HCT116 (cell line): ENCODE measurements at regions not wholly inside any gene's neighbourhood (a gene's known extent, or its start where the extent isn't known, plus 50 kb on each side); places are given as distances from the start of the nearest gene placed in this dataset.

Source experiments
- ATAC-seq: fragments of 200-7000 bp; cut with Tn5 transposase; 2 replicates; pipeline ENCODE4 v1.9.1; 2020; ENCODE audit warnings: mild to moderate bottlenecking, moderate library complexity
- BruUV-seq: library from RNA; stranded (reverse); fragments of 400-500 nt; replicated peaks from 2 replicates; lab custom pipeline; 2021; lab: Mats Ljungman, UMichigan
- CTCF ChIA-PET: fragments of 300-600 bp; sonication (Branson Sonifier 250); formaldehyde crosslinking; loops from one replicate; lab custom pipeline; 2021; ENCODE audit warnings: antibody characterized with exemption; lab: Charles Lee
- POLR2A ChIA-PET: fragments of 300-600, 350-600 bp; sonication (Branson Sonifier 250); formaldehyde crosslinking; loops from one replicate; lab custom pipeline; 2021; ENCODE audit warnings: antibody characterized with exemption; lab: Charles Lee
- RAD21 ChIA-PET, 2 experiments: fragments of 300-600 bp; sonication (Branson Sonifier 250); formaldehyde crosslinking; loops; one replicate each; lab custom pipeline; 2023; ENCODE audit warnings: low total read pairs in 2 of 2; ENCODE audit not compliant: uncharacterized antibody in 2 of 2, unreplicated experiment in 2 of 2, low non-redundant PET in 1 of 2; lab: Charles Lee
- DNase-seq: peaks from one replicate; pipeline ENCODE4 v3.0.0-alpha.2; 2010; ENCODE audit warnings: low read depth, low spot score
- H2AFZ ChIP-seq: fragments of 200-600 bp; shearing (Covaris generic), sonication (generic); 2 replicates; pipeline ENCODE4 v1.6.1; 2017; ENCODE audit warnings: low read depth, mixed run types, mixed read lengths, antibody characterized with exemption, low read length; ENCODE audit not compliant: poor library complexity, severe bottlenecking
- H3K27ac ChIP-seq: 2 replicates; pipeline ENCODE4 v1.5.1; 2012; ENCODE audit warnings: low read depth, low read length
- H3K27me3 ChIP-seq: fragments of 200-600 bp; sonication (generic); 2 replicates; pipeline ENCODE4 v1.6.1; 2016; ENCODE audit warnings: mixed run types, low read length, mixed read lengths; ENCODE audit not compliant: insufficient read depth
- H3K36me3 ChIP-seq, 2 experiments: fragments of 200-500 bp in 1 of 2; fragments of 200-600 bp in 1 of 2; sonication (Bioruptor generic) in 1 of 2; sonication (generic) in 1 of 2; 2 replicates each; pipeline versions ENCODE4 v1.5.1 to v1.6.1; 2014 to 2016; ENCODE audit warnings: low read length in 2 of 2, inconsistent platforms in 1 of 2, mixed read lengths in 1 of 2, mixed run types in 1 of 2; ENCODE audit not compliant: insufficient read depth in 2 of 2, control insufficient read depth in 1 of 2
- H3K4me1 ChIP-seq, 2 experiments: fragments of 200-600 bp in 1 of 2; sonication (generic) in 1 of 2; 2 replicates each; pipeline versions ENCODE4 v1.5.1 to v1.6.1; 2012 to 2017; ENCODE audit warnings: low read length in 2 of 2, inconsistent platforms in 1 of 2, mild to moderate bottlenecking in 1 of 2, mixed read lengths in 1 of 2, mixed run types in 1 of 2, moderate library complexity in 1 of 2; ENCODE audit not compliant: insufficient read depth in 2 of 2, control insufficient read depth in 1 of 2
- H3K4me2 ChIP-seq: fragments of 200-600 bp; sonication (generic); 2 replicates; pipeline ENCODE4 v1.6.1; 2017; ENCODE audit warnings: mixed run types, low read length, mixed read lengths
- H3K4me3 ChIP-seq, 2 experiments: fragments of 200-600 bp in 1 of 2; sonication (generic) in 1 of 2; replicated peaks in 1 of 2; 2 replicates each; pipeline ENCODE4 v1.5.1; 2011 to 2016; ENCODE audit warnings: low read length in 2 of 2, control low read depth in 1 of 2, low read depth in 1 of 2, mild to moderate bottlenecking in 1 of 2, mixed read lengths in 1 of 2, mixed run types in 1 of 2
- H3K79me2 ChIP-seq: fragments of 200-600 bp; sonication (generic); 2 replicates; pipeline ENCODE4 v1.6.1; 2017; ENCODE audit warnings: mild to moderate bottlenecking, mixed run types, low read length, moderate library complexity, mixed read lengths; ENCODE audit not compliant: insufficient read depth
- H3K9ac ChIP-seq: fragments of 200-600 bp; sonication (generic); 2 replicates; pipeline ENCODE4 v1.6.1; 2016; ENCODE audit warnings: low read length, mixed read lengths
- H3K9me2 ChIP-seq: fragments of 200-600 bp; sonication (generic), shearing (Covaris generic); 2 replicates; pipeline ENCODE4 v1.6.1; 2017; ENCODE audit warnings: mixed run types, mild to moderate bottlenecking, moderate library complexity; ENCODE audit not compliant: insufficient read depth
- H3K9me3 ChIP-seq, 2 experiments: fragments of 200-500 bp in 1 of 2; fragments of 200-600 bp in 1 of 2; sonication (Bioruptor generic) in 1 of 2; sonication (generic) in 1 of 2; 2 replicates each; pipeline ENCODE4 v1.6.1; 2014 to 2017; ENCODE audit warnings: low read length in 2 of 2, mixed read lengths in 2 of 2, inconsistent platforms in 1 of 2, low read depth in 1 of 2, mild to moderate bottlenecking in 1 of 2, mixed run types in 1 of 2, moderate library complexity in 1 of 2; ENCODE audit not compliant: control insufficient read depth in 1 of 2, insufficient read depth in 1 of 2
- H4K20me1 ChIP-seq: fragments of 200-600 bp; sonication (generic), shearing (Covaris generic); 2 replicates; pipeline ENCODE4 v1.6.1; 2017; ENCODE audit warnings: mixed run types, mild to moderate bottlenecking, moderate library complexity; ENCODE audit not compliant: insufficient read depth
- CBX3 ChIP-seq: IDR thresholded peaks from 2 replicates; pipeline ENCODE4 v1.6.1; 2012; ENCODE audit warnings: low read depth
- CEBPB ChIP-seq: IDR thresholded peaks from 2 replicates; pipeline ENCODE4 v1.6.1; 2012; ENCODE audit warnings: low read depth
- CTCF ChIP-seq, 3 experiments: fragments of 200-600 bp in 1 of 3; sonication (generic) in 1 of 3; IDR thresholded peaks in 2 of 3; conservative IDR thresholded peaks in 1 of 3; 2 replicates each; pipeline ENCODE4 v1.5.1; 2012 to 2017; ENCODE audit warnings: low read depth in 2 of 3, low read length in 2 of 3, antibody characterized with exemption in 1 of 3, borderline replicate concordance in 1 of 3, control low read depth in 1 of 3, mild to moderate bottlenecking in 1 of 3, mixed read lengths in 1 of 3, mixed run types in 1 of 3, moderate library complexity in 1 of 3; ENCODE audit not compliant: insufficient read depth in 1 of 3
- ELF1 ChIP-seq: IDR thresholded peaks from 2 replicates; pipeline ENCODE4 v1.6.1; 2012; ENCODE audit warnings: low read depth, borderline replicate concordance
- EZH2 ChIP-seq: fragments of 200-600 bp; sonication (generic); IDR thresholded peaks from 2 replicates; pipeline ENCODE4 v1.6.1; 2017; ENCODE audit warnings: antibody characterized with exemption, mixed run types
- JUND ChIP-seq: IDR thresholded peaks from 2 replicates; pipeline ENCODE4 v1.6.1; 2012
- MAX ChIP-seq: IDR thresholded peaks from 2 replicates; pipeline ENCODE4 v1.6.1; 2012
- POLR2AphosphoS5 ChIP-seq: IDR thresholded peaks from 2 replicates; pipeline ENCODE4 v1.6.1; 2011; ENCODE audit warnings: mild to moderate bottlenecking, low read depth, low read length, moderate library complexity
- RAD21 ChIP-seq: IDR thresholded peaks from 2 replicates; pipeline ENCODE4 v1.6.1; 2012; ENCODE audit warnings: low read depth, mild to moderate bottlenecking
- REST ChIP-seq: IDR thresholded peaks from 2 replicates; pipeline ENCODE4 v1.6.1; 2012; ENCODE audit warnings: low read depth
- SIN3A ChIP-seq: IDR thresholded peaks from 2 replicates; pipeline ENCODE4 v1.6.1; 2012; ENCODE audit warnings: low read depth
- SRF ChIP-seq: IDR thresholded peaks from 2 replicates; pipeline ENCODE4 v1.6.1; 2012; ENCODE audit warnings: low read depth
- YY1 ChIP-seq: IDR thresholded peaks from 2 replicates; pipeline ENCODE4 v1.6.1; 2011; ENCODE audit warnings: low read length, low read depth, moderate library complexity, mild to moderate bottlenecking; ENCODE audit not compliant: insufficient replicate concordance; ENCODE audit errors: extremely low read depth
- ZFX ChIP-seq: fragments of 450-650 bp; IDR thresholded peaks from 2 replicates; pipeline ENCODE4 v1.6.1; 2017
- ZNF274 ChIP-seq: fragments of 200-500 bp; sonication (Bioruptor generic); IDR thresholded peaks from 2 replicates; pipeline ENCODE4 v1.6.1; 2014; ENCODE audit warnings: mild to moderate bottlenecking, low read depth, low read length, inconsistent platforms
- intact Hi-C: fragments of 100-400 bp; cut with micrococcal nuclease; formaldehyde crosslinking; loops from 2 replicates; pipeline ENCODE4 v1.10.0; 2022

GRCh38 chr2:201955231-201955630, 78.4 kb upstream of the FZD7 start:
- ChIA-PET CTCF (no interaction called here), POLR2A (no interaction called here), RAD21 (no interaction called here)
- H3K4me3 ChIP-seq, result no peak overlapping the region
- H3K9ac ChIP-seq, result no peak overlapping the region
- no peak overlapping the region for H3K27ac ChIP-seq
- H3K27me3 ChIP-seq, result peaks cover 16% of the 10 kb centered on the region; the same call in 1 of the 2 replicates
- H3K36me3 ChIP-seq, result no peaks in the 10 kb centered on the region
- H3K9me3 ChIP-seq, result no peaks in the 10 kb centered on the region
- intact Hi-C loops, result no loop called here
- no peak overlapping the region for H3K4me2 ChIP-seq
- no peak overlapping the region for H2AFZ ChIP-seq
- ATAC-seq (no peak), DNase-seq (no peak)
- BruUV-seq, result no TSS peak
- no peaks in the 10 kb centered on the region for H3K9me2 ChIP-seq
- H4K20me1 ChIP-seq, result no peaks in the 10 kb centered on the region
- TF ChIP-seq EZH2 (no peak), SIN3A (no peak)
- H3K79me2 ChIP-seq, result no peaks in the 10 kb centered on the region
- H3K4me1 ChIP-seq, result no peaks in the 10 kb centered on the region

- no peaks in the 10 kb centered on the region for H3K36me3 ChIP-seq
- H4K20me1 ChIP-seq, result no peaks in the 10 kb centered on the region
Measured at GRCh38 chr2:201955702-201956141, 77.9 kb upstream of the FZD7 start.

More at GRCh38 chr2:201955702-201956141, 77.9 kb upstream of the FZD7 start:
- H3K4me1 ChIP-seq, result no peaks in the 10 kb centered on the region
- DNase-seq, result no peak
- no peaks in the 10 kb centered on the region for H3K9me2 ChIP-seq
- intact Hi-C loops, result no loop called here
- TF ChIP-seq CTCF (IDR thresholded peaks at IDR 0.05 in 2 of 3, conservative IDR thresholded peaks at IDR 0.05 in 1 of 3; ENCODE audit: borderline replicate concordance in 1 of 3, insufficient read depth in 1 of 3, low read depth in 2 of 3, low read length in 2 of 3), result no peak
- no peak for TF ChIP-seq JUND
- no peak for TF ChIP-seq RAD21
- TF ChIP-seq EZH2, result no peak
- no peak for TF ChIP-seq ELF1
- no peak for TF ChIP-seq ZFX
- TF ChIP-seq SRF, result no peak
- no peak for TF ChIP-seq MAX
- TF ChIP-seq POLR2AphosphoS5, result no peak
- no peak for TF ChIP-seq CBX3
- TF ChIP-seq REST, result no peak
- TF ChIP-seq ZNF274, result no peak
- TF ChIP-seq CEBPB, result no peak
- TF ChIP-seq YY1, result no peak
- no TSS peak for BruUV-seq
- no peak overlapping the region for H3K27ac ChIP-seq
- no peaks in the 10 kb centered on the region for H3K9me3 ChIP-seq
- no peaks in the 10 kb centered on the region for H3K79me2 ChIP-seq
- no peak overlapping the region for H3K4me2 ChIP-seq
- H3K4me3 ChIP-seq, result no peak overlapping the region
- no peak overlapping the region for H2AFZ ChIP-seq
- ChIA-PET CTCF (no interaction called here), RAD21 (no interaction called here), POLR2A (no interaction called here)
- ATAC-seq, result no peak
- H3K9ac ChIP-seq, result no peak overlapping the region
- peaks cover 16% of the 10 kb centered on the region; the same call in 1 of the 2 replicates for H3K27me3 ChIP-seq
